Neural crest cell (in vitro differentiated cells): ENCODE measurements at regions not wholly inside any gene's neighbourhood (a gene's known extent, or its start where the extent isn't known, plus 50 kb on each side); places are given as distances from the start of the nearest gene placed in this dataset.

Experiments
- DNase-seq: peaks from one replicate; pipeline ENCODE4 v3.0.0; 2021; ENCODE audit warnings: low read depth, mixed read lengths, low spot score
- H3K27ac Mint-ChIP-seq: one replicate; pipeline ENCODE4 v1.8.0; 2021; ENCODE audit warnings: mild to moderate bottlenecking, mixed read lengths; ENCODE audit not compliant: unreplicated experiment
- H3K27me3 Mint-ChIP-seq: 2 replicates; pipeline ENCODE4 v1.8.0; 2021; ENCODE audit warnings: low read depth, mild to moderate bottlenecking, mixed read lengths
- H3K36me3 Mint-ChIP-seq: 2 replicates; pipeline ENCODE4 v1.8.0; 2021; ENCODE audit warnings: low read depth, mild to moderate bottlenecking, mixed read lengths
- H3K4me1 Mint-ChIP-seq: 2 replicates; pipeline ENCODE4 v1.8.0; 2021; ENCODE audit warnings: mixed read lengths
- H3K4me3 Mint-ChIP-seq: one replicate; pipeline ENCODE4 v1.8.0; 2021; ENCODE audit warnings: mild to moderate bottlenecking, mixed read lengths
- H3K9me3 Mint-ChIP-seq: 2 replicates; pipeline ENCODE4 v1.8.0; 2021; ENCODE audit warnings: mixed read lengths
- CTCF ChIP-seq: fragments of 200-600 bp; sonication (generic); conservative IDR thresholded peaks from 2 replicates; pipeline ENCODE4 v1.5.0; 2021; ENCODE audit warnings: antibody characterized with exemption, mild to moderate bottlenecking

GRCh38 chr6:153842491-153842890 is 196.5 kb upstream of the OPRM1 start:
- Mint-ChIP-seq H3K27ac (no peak overlapping the region), H3K4me1 (no peaks in the 10 kb centered on the region), H3K4me3 (no peak overlapping the region)

GRCh38 chr6:153840039-153840850 is 198.8 kb upstream of the OPRM1 start:
- Mint-ChIP-seq H3K9me3 (peaks cover 3% of the 10 kb centered on the region), H3K36me3 (no peaks in the 10 kb centered on the region), H3K4me1 (no peaks in the 10 kb centered on the region), H3K27ac (no peak overlapping the region), H3K4me3 (no peak overlapping the region), H3K27me3 (no peaks in the 10 kb centered on the region)
- TF ChIP-seq CTCF: no peak
- DNase-seq: no peak

More at GRCh38 chr6:153842491-153842890, 196.5 kb upstream of the OPRM1 start:
- TF ChIP-seq CTCF: no peak
- no peaks in the 10 kb centered on the region for H3K27me3 Mint-ChIP-seq
- peaks cover 3% of the 10 kb centered on the region for H3K9me3 Mint-ChIP-seq
- no peaks in the 10 kb centered on the region for H3K36me3 Mint-ChIP-seq
- DNase-seq: no peak

GRCh38 chr6:153832543-153832942 is 206.5 kb upstream of the OPRM1 start:
- Mint-ChIP-seq H3K4me1 (peaks cover 8% of the 10 kb centered on the region), H3K27me3 (no peaks in the 10 kb centered on the region), H3K9me3 (no peaks in the 10 kb centered on the region), H3K27ac (no peak overlapping the region), H3K4me3 (no peak overlapping the region), H3K36me3 (no peaks in the 10 kb centered on the region)
- no peak for TF ChIP-seq CTCF
- no peak for DNase-seq

- no peak for DNase-seq
- H3K27ac Mint-ChIP-seq: peak overlapping the region; percentile 7
- peaks cover 8% of the 10 kb centered on the region for H3K4me1 Mint-ChIP-seq
- no peaks in the 10 kb centered on the region for H3K27me3 Mint-ChIP-seq
- H3K9me3 Mint-ChIP-seq: no peaks in the 10 kb centered on the region
- H3K4me3 Mint-ChIP-seq: no peak overlapping the region
- no peak for TF ChIP-seq CTCF
- no peaks in the 10 kb centered on the region for H3K36me3 Mint-ChIP-seq
These were observed 207.5 kb upstream of the OPRM1 start for GRCh38 chr6:153831350-153832078.

- peaks cover 4% of the 10 kb centered on the region for H3K36me3 Mint-ChIP-seq
- H3K4me1 Mint-ChIP-seq: peaks cover 5% of the 10 kb centered on the region
- no peak for TF ChIP-seq CTCF
- DNase-seq: no peak
- no peaks in the 10 kb centered on the region for H3K27me3 Mint-ChIP-seq
- no peak overlapping the region for H3K4me3 Mint-ChIP-seq
- peaks cover 24% of the 10 kb centered on the region for H3K9me3 Mint-ChIP-seq
- H3K27ac Mint-ChIP-seq: no peak overlapping the region
These were observed 221.9 kb upstream of the OPRM1 start for GRCh38 chr6:153817173-153817572.
